Fibroblast of skin of abdomen (primary cell): ENCODE measurements at regions not wholly inside any gene's neighbourhood (a gene's known extent, or its start where the extent isn't known, plus 50 kb on each side); places are given as distances from the start of the nearest gene placed in this dataset.
A peak's percentile ranks its signal among the peaks of the same experiment; 100 is the strongest.
"Not testable (repeated sequence)": the region's sequence is repeated elsewhere in the genome, so short reads cannot be mapped to it uniquely, and the experiment has no call there.

ENCODE experiments used
- DNase-seq: peaks from one replicate; pipeline ENCODE4 v3.0.0-alpha.2; 2013

DNA sequence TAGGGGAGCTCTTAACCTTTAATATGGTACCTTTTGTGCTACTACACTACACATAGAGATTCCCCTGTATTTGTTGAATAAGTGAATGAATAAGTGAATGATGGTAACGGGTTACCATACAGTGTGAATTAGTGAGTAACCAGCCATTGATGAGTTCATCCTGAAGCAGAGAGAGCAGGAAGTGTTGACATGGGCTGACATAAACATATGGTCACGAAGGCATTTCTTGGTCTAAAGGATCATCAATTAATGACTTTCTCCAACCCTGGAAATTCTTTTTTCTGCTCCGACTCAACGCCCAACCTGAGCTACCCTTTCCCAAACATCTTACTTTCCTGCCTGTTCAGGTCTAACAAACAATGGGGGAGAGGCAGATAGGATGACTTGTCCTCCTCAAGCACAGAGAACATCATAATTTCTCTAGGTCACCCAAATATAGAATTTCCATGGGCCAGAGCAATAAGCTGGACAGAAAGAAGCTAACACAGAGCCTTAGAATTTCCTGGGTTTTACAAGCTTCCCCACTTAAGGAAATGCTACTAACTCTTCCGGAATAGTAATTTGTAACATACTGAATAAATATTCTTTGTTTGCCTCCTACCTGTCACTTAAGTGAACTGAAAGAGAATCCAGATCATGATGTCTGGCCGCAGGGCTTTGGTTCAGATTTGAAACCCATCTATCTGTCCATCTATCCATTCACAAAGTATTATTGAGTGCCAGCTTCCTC, 114.7 kb upstream of the NGF start:
- peak; percentile 30 for DNase-seq

DNA sequence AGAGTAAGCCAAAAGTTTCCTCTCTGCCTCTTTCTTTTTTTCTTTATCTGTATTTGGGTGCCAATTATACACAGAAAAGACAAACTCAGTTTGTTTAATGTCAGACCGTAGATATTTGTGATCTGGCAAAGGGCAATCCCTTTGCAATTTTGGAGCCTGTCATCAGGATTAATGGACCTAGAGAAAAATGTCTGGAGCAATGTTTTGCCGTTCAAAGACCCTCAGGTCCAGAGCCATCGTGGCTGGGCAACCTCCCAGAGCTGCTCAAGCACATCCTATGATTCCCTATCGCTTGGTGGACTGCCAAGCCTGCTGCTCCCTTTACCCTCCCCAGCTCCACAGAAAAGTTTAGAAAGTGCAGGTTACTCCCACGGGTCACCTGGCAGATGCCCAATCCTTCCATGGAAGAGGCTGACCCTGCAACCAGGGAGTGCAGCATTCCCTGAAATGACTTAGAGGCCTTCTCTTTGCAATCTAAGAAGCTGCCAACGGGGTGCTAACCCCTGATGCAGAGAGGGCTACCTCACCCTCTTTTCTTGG, 112.5 kb upstream of the NGF start:
- DNase-seq = no peak

DNA sequence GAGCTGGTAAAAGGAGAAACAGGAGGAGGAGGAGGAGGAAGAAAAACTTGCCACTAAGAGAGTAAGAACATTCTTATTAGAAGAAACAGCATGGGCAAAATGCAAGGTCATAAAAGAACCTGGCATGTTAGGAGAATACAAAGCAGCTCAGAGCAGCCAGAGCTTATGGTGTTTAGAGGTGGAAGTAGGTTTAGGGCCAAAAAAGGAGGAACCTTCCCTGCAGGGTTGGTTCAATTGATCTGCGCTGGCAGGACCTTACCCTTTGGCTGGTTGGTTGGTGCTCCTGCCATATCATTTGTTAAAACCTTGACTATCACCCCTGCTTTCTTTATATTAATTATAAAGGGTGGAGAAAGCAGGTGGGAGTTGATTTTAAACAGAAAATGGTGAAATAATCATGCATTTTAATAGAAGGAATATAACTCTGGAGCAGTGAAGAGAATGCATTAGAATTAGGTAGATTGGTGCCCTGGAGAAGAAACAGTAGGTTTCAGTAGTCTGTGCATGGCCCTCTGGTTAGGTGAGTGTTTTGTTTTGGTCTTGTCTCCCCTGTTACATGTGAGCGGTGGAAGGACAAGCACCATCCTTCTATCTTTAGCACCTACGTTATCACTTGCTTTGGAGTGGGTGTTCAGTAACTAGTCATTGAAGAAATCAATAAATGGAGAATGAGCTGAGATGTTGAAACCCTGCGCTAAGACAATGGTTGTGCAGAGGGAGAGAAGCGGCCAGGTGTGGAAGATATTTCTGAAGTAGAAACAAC, 110.4 kb upstream of the NGF start:
- no peak for DNase-seq

DNA sequence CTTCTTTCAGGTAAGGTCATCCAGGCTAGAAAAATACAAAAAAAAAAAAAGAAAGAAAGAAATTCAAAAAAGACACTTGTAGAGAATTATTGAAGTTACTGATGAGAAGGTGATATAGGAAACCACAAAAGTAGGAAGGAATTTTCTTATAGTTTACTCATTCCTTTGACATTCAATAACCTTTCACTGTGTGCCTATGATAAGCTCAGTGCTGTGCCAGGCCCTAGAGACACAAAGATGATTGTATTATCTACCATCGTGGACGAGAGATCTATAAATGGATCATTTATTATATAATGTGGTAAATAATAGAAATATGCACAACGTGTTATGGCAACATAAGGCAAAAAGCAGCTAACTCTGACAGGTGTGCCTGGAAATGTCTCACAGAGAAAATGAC, 109.6 kb upstream of the NGF start:
- no peak for DNase-seq

DNA sequence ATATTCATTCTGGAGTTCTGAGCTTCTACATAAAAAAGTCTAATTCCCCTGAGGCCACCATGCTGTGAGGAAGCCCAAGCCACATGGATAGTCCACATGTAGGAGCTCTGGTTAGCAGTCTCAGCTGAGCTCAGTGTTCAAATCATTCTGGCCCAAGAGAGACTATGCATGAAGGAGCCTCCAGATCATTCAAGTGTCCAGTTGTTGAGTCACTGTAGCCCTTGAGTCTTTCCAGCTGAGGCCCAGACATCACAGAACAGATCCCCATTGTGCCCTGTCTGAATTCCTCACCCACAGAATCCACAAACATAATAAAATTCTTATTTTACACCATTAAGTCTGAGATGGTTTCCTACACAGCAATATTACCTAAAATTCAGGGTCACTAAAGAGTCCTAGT, 107.0 kb upstream of the NGF start:
- no peak for DNase-seq

DNA sequence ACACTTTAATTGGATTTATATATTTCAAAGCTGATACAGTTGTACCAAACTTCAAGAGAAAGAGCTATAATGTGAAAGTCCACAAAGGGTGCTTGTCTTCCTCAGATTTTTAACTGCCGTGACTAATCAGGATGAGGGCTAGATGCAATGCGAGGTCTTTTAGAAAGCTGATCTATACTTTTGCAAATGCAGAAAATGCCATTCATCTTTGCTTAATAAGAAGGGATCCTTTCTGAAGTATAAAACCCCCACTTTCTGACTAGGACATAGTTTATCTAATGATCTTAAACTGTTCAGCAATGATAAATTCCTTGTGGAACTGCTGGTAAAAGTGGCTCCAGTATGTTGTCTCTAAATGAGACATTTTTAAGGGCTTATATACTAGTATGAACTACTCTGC, 102.7 kb upstream of the NGF start:
- peak; percentile 75 for DNase-seq

DNA sequence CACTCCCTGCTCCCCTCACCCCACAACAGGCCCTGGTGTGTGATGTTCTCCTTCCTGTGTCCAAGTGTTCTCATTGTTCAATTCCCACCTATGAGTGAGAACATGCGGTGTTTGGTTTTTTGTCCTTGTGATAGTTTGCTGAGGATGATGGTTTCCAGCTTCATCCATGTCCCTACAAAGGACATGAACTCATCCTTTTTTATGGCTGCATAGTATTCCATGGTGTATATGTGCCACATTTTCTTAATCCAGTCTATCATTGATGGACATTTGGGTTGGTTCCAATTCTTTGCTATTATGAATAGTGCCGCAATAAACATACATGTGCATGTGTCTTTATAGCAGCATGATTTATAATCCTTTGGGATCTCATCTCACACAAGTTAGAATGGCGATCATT, 101.5 kb upstream of the NGF start:
- not testable (repeated sequence) for DNase-seq

DNA sequence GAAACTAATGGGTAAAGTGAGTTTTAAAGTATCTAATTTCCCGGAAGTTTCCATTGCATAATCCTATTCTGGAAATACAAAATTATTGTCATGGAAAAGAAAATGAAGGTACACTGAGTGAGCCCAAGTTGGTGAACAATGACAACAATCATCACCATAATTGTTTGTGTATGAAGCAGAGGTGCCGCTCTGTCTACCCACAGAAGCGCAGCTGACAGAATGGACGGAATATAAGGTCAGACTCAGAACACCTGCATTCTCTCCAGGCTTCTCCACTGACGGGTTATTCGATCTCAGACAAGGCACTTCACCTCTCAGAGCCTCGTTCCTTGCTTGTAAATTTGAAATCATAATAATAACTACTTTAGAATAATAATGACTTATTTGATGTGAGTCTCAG, 99.1 kb upstream of the NGF start:
- no peak for DNase-seq

DNA sequence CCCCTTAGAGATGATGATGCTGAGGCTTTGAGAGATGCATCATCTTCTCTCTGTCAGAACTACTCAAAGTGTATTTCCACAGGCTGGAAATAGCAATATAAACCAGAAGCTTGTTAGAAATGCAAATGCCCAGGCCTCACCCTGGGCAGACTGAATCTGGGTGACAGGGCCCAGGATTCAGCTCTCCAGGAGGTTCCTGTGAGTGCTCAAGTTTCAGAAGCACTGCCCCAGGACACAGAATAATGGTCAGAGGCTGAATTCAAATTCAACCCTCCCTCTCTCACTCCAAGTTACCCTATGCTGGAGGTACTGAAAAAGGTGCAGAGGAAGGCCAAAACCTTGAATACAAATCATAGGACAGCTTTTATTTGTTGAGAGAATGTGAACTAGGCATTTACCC, 98.5 kb upstream of the NGF start:
- DNase-seq = no peak

DNA sequence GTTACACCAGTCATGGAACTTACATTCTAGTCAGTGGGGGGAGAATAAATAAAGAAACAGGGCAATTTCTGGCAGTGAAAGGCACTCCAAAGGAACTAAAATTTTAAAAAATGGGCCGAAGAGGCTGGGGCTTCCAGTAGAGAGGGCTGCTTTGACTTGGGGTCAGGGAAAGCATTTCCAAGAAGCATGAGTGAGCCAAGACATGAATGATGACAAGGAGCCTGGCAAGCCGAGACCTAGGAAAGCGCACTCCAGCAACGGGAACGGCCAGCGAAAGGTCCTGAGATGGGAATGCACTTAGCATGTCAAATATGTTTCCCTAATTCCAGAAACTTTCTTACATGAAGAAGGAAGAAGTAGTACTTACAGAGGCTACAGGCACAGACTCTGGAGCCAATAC, 95.4 kb upstream of the NGF start:
- no peak for DNase-seq

DNA sequence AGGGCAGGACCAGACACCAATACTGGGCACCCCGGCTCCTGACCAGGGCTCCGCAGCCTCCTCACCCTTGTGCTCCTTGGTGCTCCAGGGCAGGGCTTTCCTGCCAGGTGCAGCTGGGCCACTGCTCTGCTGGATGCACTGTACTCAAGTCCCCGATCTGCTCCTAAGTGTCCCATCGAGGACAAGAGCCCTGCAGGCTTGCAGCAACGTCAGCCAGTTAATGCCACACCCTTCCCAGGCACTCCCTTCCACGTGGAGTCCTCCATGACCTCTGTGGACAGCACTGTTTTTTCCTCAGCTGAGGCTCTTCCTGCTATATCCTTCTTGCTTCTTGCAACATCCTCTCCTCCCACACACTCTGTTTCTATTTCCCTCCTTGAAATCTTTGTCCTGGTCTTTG, 94.0 kb upstream of the NGF start:
- no peak for DNase-seq

DNA sequence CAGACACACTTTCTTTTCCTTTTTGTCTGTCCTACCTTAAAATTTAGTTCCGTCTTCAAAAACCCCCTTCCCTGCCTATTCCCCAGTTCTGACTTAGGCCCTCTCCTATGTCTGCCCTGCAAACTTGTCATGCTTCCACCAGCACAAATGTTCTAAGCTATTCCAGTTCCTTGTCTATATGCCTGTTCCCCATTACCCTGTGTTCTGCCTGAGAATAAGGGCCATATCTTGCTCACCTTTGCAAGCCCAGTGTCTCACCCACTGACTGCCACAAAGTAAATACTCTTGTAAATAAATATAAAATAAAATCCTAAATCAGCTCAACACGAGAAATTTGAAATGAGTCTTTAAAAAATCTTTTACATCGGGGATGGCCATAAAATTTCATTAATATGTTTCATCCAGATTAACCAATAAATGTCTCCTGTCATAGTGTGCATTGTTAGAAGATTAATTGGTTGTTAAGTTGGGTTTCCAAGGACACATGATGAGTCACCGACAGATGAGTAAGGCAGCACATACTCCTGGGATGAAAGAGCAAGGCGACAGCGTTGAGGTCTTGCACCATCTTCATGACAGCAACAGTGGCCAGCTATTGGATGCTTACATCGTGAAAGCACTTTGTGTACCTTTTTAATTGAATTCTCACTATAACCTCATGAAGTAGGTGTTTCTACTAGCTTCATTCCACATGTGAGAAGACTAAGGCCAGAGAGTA, 92.6 kb upstream of the NGF start:
- DNase-seq = peak; percentile 96

DNA sequence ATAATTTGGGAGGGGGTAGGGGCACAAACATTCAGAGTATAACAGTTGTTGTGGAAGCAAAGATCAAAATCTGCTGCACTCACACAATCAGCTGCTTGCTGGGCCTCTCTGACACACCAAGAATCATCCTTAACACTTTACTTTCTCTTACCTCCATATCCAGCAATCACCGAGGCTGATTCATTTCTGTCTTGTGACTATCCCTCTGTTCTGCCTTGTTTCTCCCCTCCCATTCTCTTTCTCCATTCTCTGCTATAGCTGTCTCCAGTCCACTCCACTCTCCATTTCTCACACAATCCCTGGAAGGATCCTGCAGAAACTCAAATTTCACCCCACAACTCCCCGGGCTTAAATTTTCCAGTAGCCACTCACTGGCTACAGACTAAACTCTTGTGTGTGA, 91.8 kb upstream of the NGF start:
- peak; percentile 45 for DNase-seq

DNA sequence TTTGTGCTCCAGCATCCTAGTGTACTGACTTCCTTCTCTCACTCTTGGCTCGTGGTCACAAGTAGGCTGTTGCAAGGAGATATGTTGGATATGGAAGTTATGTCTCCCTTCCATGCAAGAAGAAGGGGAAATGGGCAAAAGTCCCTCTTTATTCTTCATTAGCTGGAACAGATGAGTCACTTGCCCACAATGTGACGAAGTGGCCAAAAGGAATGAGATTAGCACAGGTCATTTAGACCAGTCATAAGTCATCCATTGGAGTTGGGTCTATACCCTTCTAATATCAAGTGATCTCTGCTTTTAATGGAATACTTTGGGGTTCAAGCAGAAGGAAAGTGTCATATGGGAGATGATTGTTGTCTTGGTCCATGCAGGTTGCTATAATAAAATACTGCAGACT, 91.2 kb upstream of the NGF start:
- peak; percentile 86 for DNase-seq

DNA sequence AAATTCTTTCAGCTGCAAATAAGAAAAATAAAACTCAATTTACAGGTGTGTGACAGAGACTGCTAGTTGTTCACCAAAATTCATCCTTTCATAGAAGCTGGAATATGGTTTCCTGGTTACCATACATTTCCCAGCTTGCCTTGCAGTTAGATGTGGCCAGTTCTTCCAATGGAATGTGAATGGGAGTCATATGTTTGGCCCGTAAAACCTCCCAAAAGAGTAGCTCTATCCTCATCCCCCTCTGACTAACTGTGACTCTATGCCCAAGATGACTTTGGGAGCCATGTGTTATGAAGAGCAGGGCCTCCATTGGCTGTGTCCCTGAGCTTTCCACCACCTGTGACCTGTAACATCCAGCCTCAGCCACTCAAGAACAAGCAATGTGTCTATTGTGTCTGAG, 90.6 kb upstream of the NGF start:
- peak; percentile 47 for DNase-seq

DNA sequence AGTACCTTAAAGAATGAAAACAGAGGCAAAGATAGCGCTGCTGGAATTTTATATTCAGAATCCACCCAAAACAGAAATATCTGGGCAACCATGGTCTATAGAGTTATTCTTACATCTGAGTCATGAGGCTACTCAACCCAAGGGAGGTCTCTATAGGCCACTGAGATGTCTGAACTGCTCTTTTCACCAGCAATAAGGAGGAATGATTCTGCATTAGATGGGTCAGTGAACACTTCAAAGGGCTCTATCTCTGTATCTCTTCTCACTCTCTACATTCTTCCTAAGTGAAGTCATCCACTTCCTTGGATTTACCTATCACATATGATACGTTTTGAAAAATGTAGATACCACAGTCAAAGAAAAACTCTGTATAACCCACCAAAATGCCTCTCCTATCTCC, 90.2 kb upstream of the NGF start:
- DNase-seq = peak; percentile 24

DNA sequence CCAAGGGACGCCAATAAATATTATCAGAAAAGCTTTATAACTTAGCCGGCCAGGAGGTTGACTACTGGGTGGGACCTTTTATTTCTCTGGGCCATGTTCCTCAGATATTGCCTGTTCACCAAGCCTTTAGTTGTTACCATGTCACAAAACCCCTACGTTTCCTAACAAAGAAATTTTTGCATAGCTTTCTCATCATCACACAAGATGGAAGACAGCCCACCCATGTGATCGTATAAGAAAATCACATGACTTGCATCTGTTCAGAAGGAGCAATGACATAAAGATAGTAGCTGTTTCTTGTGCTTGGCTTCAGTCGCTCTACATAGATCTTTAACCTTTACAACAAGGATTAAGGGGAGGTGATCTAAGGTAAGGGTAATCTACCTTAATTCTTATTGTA, 88.9 kb upstream of the NGF start:
- DNase-seq = no peak

DNA sequence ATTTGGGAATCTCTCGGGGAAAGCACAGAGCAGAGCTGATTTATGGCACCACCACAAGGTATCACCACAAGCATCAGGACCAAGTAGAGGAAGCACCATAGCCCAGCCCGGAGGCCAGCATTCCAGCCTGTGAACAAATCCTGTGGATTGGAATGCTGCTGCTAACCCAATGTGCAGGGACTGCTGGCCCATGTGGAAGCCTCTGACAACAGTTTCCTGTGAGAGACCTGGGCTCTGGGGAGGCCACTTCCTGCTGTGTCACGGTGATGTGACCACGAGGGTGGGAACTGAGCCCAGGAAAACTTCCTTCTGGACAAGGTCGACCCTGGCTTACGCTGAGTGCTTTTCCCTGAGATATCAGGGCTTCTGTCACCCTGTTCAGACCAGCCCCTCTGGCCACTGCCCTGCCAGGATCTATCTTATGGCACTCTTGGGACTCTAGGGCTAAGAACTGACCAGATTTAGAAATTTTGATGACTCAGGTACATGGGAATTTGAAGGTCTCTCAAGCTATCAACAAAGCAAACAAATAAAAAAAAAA, 88.3 kb upstream of the NGF start:
- peak; percentile 98 for DNase-seq

DNA sequence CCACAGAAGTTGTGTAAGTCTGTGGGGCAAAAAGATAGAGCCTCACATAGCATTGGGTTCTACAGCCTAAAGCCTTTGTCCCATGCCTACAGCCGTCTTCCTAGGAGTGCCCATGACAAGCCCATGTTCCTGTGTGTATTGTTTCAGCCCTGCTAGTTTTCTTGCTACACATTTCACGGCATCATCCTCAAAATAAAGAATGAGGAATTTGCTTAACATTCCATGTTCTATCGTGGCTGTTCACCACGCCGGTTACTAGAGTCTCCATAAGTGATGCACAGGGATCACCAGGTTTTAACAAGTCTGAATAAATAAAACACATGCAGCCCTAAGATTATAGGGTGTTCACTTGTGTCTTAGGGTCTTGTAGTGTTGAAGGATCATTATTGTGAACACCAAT, 87.4 kb upstream of the NGF start:
- peak; percentile 41 for DNase-seq

DNA sequence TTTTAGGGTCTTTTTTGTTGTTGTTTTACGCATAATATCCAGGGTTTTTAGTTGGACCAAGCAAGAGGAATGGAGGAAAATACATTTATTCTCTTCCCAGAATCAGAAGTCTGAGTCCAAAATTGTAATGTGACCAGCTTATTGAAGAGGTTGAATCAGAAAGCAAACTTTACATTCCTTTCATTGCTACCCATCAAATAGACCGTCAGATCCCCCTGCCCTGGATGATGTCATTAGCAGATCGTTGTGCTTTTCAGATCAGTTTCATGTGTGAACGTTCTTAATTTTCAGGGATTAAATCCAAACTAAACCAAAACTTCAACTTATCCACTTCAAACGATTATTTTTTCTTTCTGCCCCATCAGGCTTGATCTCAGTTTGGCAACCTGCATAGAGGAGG, 85.7 kb upstream of the NGF start:
- peak; percentile 74 for DNase-seq

DNA sequence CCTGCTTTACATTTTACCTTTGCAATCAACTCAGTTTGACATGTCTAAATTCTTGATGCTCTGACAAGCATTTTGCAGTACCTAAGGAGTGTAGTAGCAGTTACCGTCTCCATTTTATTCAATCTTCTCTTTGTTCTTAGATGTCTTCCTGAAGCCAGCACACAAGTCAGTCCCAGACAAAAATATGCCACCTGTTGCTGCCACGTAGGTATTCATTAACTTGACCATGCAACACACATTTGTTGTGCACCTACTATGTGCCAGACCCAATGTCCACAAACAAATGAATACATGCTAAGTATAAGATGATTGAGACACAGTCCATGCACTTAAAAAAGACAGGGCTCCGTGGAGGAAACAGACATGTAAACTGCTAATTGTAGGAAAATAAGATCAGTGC, 81.5 kb upstream of the NGF start:
- DNase-seq = no peak

DNA sequence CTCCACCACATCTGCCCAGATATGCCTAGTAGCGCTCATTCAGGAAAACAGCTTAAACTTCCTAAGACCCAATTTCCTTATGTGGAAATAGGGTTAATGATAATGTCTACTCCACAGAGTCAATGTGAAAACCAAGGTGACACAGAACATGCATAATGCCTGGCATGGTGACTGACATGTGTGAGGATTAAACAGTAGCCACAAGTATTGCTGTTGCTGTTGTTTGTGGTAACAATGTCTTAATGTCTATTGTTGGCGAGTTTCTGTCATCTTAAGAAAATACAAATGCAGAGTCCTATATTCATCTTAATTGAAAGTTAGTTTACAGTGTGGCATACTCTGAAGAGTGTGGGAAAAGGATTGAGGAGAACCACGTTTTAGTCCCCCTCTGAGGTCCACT, 75.6 kb upstream of the NGF start:
- DNase-seq = no peak

DNA sequence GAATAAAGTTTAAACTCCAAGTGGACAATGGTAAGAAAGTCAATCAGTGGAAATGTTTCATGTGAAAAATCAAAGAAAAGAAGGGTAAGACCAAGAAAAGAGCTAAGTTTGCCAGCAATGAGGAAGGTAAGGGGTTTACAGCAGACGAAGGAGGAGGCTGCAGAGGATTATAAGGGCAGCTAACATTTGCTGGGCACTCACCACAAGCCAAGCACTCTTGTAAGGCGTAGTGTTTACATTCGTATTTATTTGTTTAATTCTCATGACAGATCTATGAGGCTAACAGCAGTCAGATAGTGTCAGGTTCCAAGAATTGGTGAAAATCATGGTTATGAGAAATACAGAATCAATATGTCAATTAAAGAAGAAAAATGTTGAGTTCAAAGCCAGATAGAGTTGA, 75.2 kb upstream of the NGF start:
- DNase-seq = no peak
